GM13977 (cell line): ENCODE measurements at regions not wholly inside any gene's neighbourhood (a gene's known extent, or its start where the extent isn't known, plus 50 kb on each side); places are given as distances from the start of the nearest gene placed in this dataset.

Source experiments
- DNase-seq: peaks from one replicate; pipeline ENCODE4 v3.0.0; 2012; ENCODE audit warnings: low spot score
- CTCF ChIP-seq: IDR thresholded peaks from 2 replicates; pipeline ENCODE4 v1.5.1; 2012; ENCODE audit warnings: mild to moderate bottlenecking, control low read depth; ENCODE audit not compliant: insufficient read depth; ENCODE audit errors: extremely low read depth, missing control alignments
- in situ Hi-C: fragments of 300-500 bp; cut with MboI; formaldehyde crosslinking; loops from one replicate; pipeline ENCODE4 v1.12.0; 2022; ENCODE audit warnings: low sequenced_read_pairs, low pct_unique_long_range_greater_than_20kb, mixed read lengths, inconsistent platforms; ENCODE audit not compliant: unreplicated experiment

DNA sequence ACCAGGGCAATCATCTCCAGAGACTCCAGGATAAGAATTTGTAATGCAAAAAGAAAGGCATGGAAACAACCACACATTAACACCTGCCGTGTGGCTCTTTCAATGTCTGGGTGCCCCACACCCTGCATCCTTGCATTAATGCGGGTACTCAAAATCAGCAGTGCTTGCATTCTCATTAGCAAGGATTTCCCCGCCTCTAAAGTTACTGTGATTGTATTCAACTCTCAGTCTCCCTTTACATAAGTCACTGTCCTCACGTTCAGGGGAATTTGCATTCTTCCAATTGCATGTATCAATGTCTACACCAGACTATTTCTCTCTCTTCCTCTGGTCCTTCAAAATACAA is 324.3 kb downstream of the FOXL1 start:
- no peak for TF ChIP-seq CTCF
- in situ Hi-C loops: no loop called here
- no peak for DNase-seq

GRCh38 chr16:86903068-86903467 is 324.7 kb downstream of the FOXL1 start:
- no peak for TF ChIP-seq CTCF
- in situ Hi-C loops: no loop called here
- no peak for DNase-seq

- in situ Hi-C loops: no loop called here
- TF ChIP-seq CTCF: no peak
- DNase-seq: no peak
Observed at GRCh38 chr16:86905302-86905701, 327.0 kb downstream of the FOXL1 start.

DNA sequence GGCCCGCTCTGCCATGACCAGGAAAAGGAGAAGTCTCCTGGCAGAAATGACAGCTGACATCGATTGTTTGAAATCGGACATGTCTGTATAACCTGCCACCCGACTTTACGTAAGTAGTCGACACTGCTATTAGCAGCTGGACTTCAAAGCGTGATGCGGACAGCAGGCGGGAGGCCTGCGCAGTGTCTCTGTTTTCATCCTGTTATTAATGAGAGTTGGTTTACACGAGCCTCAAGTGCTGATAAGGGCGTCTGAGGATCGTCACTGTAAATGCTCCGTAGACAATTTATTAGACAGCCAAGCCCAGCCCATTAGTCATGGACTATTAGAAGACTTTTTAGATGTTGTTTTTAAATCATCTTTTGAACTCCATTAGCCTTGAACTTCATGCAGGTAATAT is 328.3 kb downstream of the FOXL1 start:
- no peak for DNase-seq

GRCh38 chr16:86909359-86910160 is 331.2 kb downstream of the FOXL1 start:
- in situ Hi-C loops: no loop called here
- no peak for TF ChIP-seq CTCF

More for the DNA sequence above, 328.3 kb downstream of the FOXL1 start:
- TF ChIP-seq CTCF: no peak
- in situ Hi-C loops: no loop called here

GRCh38 chr16:86910161-86910769 is 331.9 kb downstream of the FOXL1 start:
- no peak for DNase-seq

More at GRCh38 chr16:86909359-86910160, 331.2 kb downstream of the FOXL1 start:
- no peak for DNase-seq

More at GRCh38 chr16:86910161-86910769, 331.9 kb downstream of the FOXL1 start:
- TF ChIP-seq CTCF: no peak
- in situ Hi-C loops: no loop called here
